Liver (tissue), 3 donors: ENCODE measurements at regions not wholly inside any gene's neighbourhood (a gene's known extent, or its start where the extent isn't known, plus 50 kb on each side); places are given as distances from the start of the nearest gene placed in this dataset.

Source experiments
- EGR1 ChIP-seq, 2 donors: IDR thresholded peaks; 2 replicates each; pipeline ENCODE4 v1.6.1; 2016 to 2018; ENCODE audit warnings: antibody characterized with exemption in 2 of 2, low read depth in 2 of 2
- FOXA1 ChIP-seq: IDR thresholded peaks from 2 replicates; pipeline ENCODE4 v1.6.1; 2016; ENCODE audit warnings: antibody characterized with exemption
- GABPA ChIP-seq, 2 donors: IDR thresholded peaks in 1 of 2; conservative IDR thresholded peaks in 1 of 2; 2 replicates each; pipeline ENCODE4 v1.6.1; 2016; ENCODE audit warnings: antibody characterized with exemption in 2 of 2, mild to moderate bottlenecking in 1 of 2, moderate library complexity in 1 of 2
- HNF4A ChIP-seq, 2 donors: conservative IDR thresholded peaks; 2 replicates each; pipeline ENCODE4 v1.6.1; 2016; ENCODE audit warnings: antibody characterized with exemption in 2 of 2, mild to moderate bottlenecking in 2 of 2
- JUND ChIP-seq, 2 donors: IDR thresholded peaks; 2 replicates each; pipeline ENCODE4 v1.6.1; 2016; ENCODE audit warnings: antibody characterized with exemption in 2 of 2
- RAD21 ChIP-seq, 2 donors: IDR thresholded peaks; 2 replicates each; pipeline ENCODE4 v1.6.1; 2016; ENCODE audit warnings: antibody characterized with exemption in 2 of 2, mild to moderate bottlenecking in 2 of 2
- TAF1 ChIP-seq: conservative IDR thresholded peaks from 2 replicates; pipeline ENCODE4 v1.6.1; 2016; ENCODE audit warnings: antibody characterized with exemption, mild to moderate bottlenecking
- YY1 ChIP-seq: IDR thresholded peaks from 2 replicates; pipeline ENCODE4 v1.6.1; 2016; ENCODE audit warnings: antibody characterized with exemption, mild to moderate bottlenecking
- TF ChIP-seq, protein P1 (sequence below): fragments of 150-350 bp; IDR thresholded peaks from 2 replicates; pipeline ENCODE4 v1.5.1; 2017; ENCODE audit warnings: improper control_type of control experiment, low read depth, low read length; ENCODE audit not compliant: missing input control
- TF ChIP-seq, protein P2 (sequence below): IDR thresholded peaks from 2 replicates; pipeline ENCODE4 v1.6.1; 2016; ENCODE audit warnings: antibody characterized with exemption
- TF ChIP-seq, protein P3 (sequence below): IDR thresholded peaks from 2 replicates; pipeline ENCODE4 v1.6.1; 2016; ENCODE audit warnings: antibody characterized with exemption
- TF ChIP-seq, protein P4 (sequence below): IDR thresholded peaks from 2 replicates; pipeline ENCODE4 v1.6.1; 2016; ENCODE audit warnings: antibody characterized with exemption, mild to moderate bottlenecking
- donor health status: healthy.
- donor health status: healthy.

DNA sequence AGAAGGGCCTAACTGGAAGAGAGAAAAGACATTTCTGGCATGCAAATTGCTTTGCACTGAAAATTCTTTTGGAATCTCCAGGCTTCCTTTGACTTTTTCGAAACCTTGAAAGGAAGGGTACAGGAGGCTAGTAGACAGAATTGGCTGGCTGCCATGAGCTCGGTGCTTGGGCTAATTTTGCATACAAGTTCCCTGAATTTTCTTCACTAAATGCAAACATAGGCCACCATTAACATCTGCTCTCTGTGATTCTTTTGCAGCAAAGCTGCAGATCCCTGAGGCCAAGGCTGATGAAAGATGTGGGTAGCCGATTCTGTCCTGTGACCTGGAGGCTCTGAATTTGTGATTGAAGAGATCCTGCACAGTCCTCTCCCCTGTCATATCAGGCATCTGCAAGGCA is 247.8 kb upstream of the MCTP2 start:
- TF ChIP-seq, protein P1, sequence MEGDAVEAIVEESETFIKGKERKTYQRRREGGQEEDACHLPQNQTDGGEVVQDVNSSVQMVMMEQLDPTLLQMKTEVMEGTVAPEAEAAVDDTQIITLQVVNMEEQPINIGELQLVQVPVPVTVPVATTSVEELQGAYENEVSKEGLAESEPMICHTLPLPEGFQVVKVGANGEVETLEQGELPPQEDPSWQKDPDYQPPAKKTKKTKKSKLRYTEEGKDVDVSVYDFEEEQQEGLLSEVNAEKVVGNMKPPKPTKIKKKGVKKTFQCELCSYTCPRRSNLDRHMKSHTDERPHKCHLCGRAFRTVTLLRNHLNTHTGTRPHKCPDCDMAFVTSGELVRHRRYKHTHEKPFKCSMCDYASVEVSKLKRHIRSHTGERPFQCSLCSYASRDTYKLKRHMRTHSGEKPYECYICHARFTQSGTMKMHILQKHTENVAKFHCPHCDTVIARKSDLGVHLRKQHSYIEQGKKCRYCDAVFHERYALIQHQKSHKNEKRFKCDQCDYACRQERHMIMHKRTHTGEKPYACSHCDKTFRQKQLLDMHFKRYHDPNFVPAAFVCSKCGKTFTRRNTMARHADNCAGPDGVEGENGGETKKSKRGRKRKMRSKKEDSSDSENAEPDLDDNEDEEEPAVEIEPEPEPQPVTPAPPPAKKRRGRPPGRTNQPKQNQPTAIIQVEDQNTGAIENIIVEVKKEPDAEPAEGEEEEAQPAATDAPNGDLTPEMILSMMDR: no peak
- no peak for TF ChIP-seq RAD21 (IDR thresholded peaks at IDR 0.05)
- TF ChIP-seq GABPA (IDR thresholded peaks at IDR 0.05 in 1 of 2, conservative IDR thresholded peaks at IDR 0.05 in 1 of 2): no peak
- TF ChIP-seq, protein P2, sequence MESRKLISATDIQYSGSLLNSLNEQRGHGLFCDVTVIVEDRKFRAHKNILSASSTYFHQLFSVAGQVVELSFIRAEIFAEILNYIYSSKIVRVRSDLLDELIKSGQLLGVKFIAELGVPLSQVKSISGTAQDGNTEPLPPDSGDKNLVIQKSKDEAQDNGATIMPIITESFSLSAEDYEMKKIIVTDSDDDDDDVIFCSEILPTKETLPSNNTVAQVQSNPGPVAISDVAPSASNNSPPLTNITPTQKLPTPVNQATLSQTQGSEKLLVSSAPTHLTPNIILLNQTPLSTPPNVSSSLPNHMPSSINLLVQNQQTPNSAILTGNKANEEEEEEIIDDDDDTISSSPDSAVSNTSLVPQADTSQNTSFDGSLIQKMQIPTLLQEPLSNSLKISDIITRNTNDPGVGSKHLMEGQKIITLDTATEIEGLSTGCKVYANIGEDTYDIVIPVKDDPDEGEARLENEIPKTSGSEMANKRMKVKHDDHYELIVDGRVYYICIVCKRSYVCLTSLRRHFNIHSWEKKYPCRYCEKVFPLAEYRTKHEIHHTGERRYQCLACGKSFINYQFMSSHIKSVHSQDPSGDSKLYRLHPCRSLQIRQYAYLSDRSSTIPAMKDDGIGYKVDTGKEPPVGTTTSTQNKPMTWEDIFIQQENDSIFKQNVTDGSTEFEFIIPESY: no peak
- no peak for TF ChIP-seq FOXA1
- no peak for TF ChIP-seq YY1
- TF ChIP-seq, protein P3, sequence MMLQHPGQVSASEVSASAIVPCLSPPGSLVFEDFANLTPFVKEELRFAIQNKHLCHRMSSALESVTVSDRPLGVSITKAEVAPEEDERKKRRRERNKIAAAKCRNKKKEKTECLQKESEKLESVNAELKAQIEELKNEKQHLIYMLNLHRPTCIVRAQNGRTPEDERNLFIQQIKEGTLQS: no peak
- TF ChIP-seq EGR1 (IDR thresholded peaks at IDR 0.05; ENCODE audit: low read depth in 2 of 2): no peak
- no peak for TF ChIP-seq TAF1
- TF ChIP-seq, protein P4, sequence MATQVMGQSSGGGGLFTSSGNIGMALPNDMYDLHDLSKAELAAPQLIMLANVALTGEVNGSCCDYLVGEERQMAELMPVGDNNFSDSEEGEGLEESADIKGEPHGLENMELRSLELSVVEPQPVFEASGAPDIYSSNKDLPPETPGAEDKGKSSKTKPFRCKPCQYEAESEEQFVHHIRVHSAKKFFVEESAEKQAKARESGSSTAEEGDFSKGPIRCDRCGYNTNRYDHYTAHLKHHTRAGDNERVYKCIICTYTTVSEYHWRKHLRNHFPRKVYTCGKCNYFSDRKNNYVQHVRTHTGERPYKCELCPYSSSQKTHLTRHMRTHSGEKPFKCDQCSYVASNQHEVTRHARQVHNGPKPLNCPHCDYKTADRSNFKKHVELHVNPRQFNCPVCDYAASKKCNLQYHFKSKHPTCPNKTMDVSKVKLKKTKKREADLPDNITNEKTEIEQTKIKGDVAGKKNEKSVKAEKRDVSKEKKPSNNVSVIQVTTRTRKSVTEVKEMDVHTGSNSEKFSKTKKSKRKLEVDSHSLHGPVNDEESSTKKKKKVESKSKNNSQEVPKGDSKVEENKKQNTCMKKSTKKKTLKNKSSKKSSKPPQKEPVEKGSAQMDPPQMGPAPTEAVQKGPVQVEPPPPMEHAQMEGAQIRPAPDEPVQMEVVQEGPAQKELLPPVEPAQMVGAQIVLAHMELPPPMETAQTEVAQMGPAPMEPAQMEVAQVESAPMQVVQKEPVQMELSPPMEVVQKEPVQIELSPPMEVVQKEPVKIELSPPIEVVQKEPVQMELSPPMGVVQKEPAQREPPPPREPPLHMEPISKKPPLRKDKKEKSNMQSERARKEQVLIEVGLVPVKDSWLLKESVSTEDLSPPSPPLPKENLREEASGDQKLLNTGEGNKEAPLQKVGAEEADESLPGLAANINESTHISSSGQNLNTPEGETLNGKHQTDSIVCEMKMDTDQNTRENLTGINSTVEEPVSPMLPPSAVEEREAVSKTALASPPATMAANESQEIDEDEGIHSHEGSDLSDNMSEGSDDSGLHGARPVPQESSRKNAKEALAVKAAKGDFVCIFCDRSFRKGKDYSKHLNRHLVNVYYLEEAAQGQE: no peak
- TF ChIP-seq JUND (IDR thresholded peaks at IDR 0.05): no peak
- no peak for TF ChIP-seq HNF4A (conservative IDR thresholded peaks at IDR 0.05)
